RWPE2 (cell line): ENCODE measurements at regions not wholly inside any gene's neighbourhood (a gene's known extent, or its start where the extent isn't known, plus 50 kb on each side); places are given as distances from the start of the nearest gene placed in this dataset.

ENCODE experiments used
- ATAC-seq: fragments of 200-7000 bp; cut with Tn5 transposase; 3 replicates; pipeline ENCODE4 v1.9.1; 2021; ENCODE audit warnings: low read depth
- DNase-seq: peaks from one replicate; pipeline ENCODE4 v3.0.0-alpha.2; 2020; ENCODE audit warnings: low spot score
- H3K27ac ChIP-seq: fragments of 450-650 bp; 2 replicates; pipeline ENCODE4 v1.5.1; 2017; ENCODE audit warnings: mild to moderate bottlenecking; ENCODE audit not compliant: poor library complexity, severe bottlenecking
- H3K27me3 ChIP-seq: fragments of 250-450 bp; sonication (Bioruptor Pico); 2 replicates; pipeline ENCODE4 v1.5.1; 2021; ENCODE audit warnings: mild to moderate bottlenecking, moderate library complexity; ENCODE audit not compliant: insufficient read depth, poor library complexity, severe bottlenecking
- H3K36me3 ChIP-seq: fragments of 250-450 bp; sonication (Bioruptor Pico); 2 replicates; pipeline ENCODE4 v1.5.1; 2020; ENCODE audit warnings: low read depth, mild to moderate bottlenecking, moderate library complexity
- H3K4me1 ChIP-seq: fragments of 250-450 bp; sonication (Bioruptor Pico); 2 replicates; pipeline ENCODE4 v1.5.1; 2021; ENCODE audit warnings: mild to moderate bottlenecking, moderate library complexity; ENCODE audit not compliant: insufficient read depth, poor library complexity, severe bottlenecking
- H3K4me3 ChIP-seq: fragments of 250-450 bp; sonication (Bioruptor Pico); 2 replicates; pipeline ENCODE4 v1.5.1; 2021; ENCODE audit warnings: mild to moderate bottlenecking, moderate library complexity; ENCODE audit not compliant: severe bottlenecking
- H3K9me3 ChIP-seq: fragments of 250-450 bp; sonication (Bioruptor Pico); 2 replicates; pipeline ENCODE4 v1.5.1; 2021; ENCODE audit warnings: mild to moderate bottlenecking, moderate library complexity; ENCODE audit not compliant: severe bottlenecking
- CTCF ChIP-seq: fragments of 450-650 bp; IDR thresholded peaks from one replicate; pipeline ENCODE4 v1.5.1; 2017; ENCODE audit warnings: mild to moderate bottlenecking, moderate library complexity; ENCODE audit not compliant: poor library complexity, severe bottlenecking

- Histone ChIP-seq H3K4me3 (no peak overlapping the region), H3K27ac (no peak overlapping the region), H3K36me3 (no peaks in the 10 kb centered on the region), H3K4me1 (no peaks in the 10 kb centered on the region), H3K9me3 (no peaks in the 10 kb centered on the region), H3K27me3 (peaks cover 3% of the 10 kb centered on the region)
- no peak for TF ChIP-seq CTCF
- ATAC-seq (no peak), DNase-seq (no peak)
Measured at GRCh38 chr3:95197661-95198060, 1134.8 kb downstream of the NSUN3 start.

DNA sequence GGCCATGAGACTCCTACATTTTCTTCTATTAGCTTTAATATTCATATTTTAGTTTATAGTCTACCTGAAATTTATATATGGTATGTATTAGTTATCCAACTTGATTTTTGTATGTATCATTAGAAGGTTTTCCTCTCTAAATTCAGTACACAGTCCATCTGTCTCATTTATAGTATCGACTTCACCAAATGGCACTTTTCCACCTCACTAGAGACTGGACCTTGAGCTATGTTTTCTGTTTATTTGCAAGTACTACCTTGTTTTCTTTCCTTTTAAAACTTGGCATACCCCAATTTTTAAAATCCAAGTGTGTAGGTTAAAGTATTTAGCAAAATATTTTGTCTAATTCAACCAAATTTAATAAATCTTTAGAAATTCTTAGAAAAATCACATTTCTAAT is 1137.5 kb downstream of the NSUN3 start:
- TF ChIP-seq CTCF: no peak
- no peaks in the 10 kb centered on the region for H3K4me1 ChIP-seq
- no peak overlapping the region for H3K27ac ChIP-seq
- DNase-seq (no peak), ATAC-seq (no peak)
- H3K36me3 ChIP-seq: no peaks in the 10 kb centered on the region
- H3K9me3 ChIP-seq: no peaks in the 10 kb centered on the region
- H3K27me3 ChIP-seq: no peaks in the 10 kb centered on the region
- no peak overlapping the region for H3K4me3 ChIP-seq

GRCh38 chr3:95210878-95211277 is 1148.0 kb downstream of the NSUN3 start:
- Histone ChIP-seq H3K27ac (no peak overlapping the region), H3K27me3 (no peaks in the 10 kb centered on the region), H3K9me3 (no peaks in the 10 kb centered on the region), H3K4me3 (no peak overlapping the region), H3K36me3 (no peaks in the 10 kb centered on the region), H3K4me1 (no peaks in the 10 kb centered on the region)
- no peak for DNase-seq
- ATAC-seq: no peak
- TF ChIP-seq CTCF: no peak

GRCh38 chr3:95212117-95212516 is 1149.3 kb downstream of the NSUN3 start:
- Histone ChIP-seq H3K4me1 (no peaks in the 10 kb centered on the region), H3K36me3 (no peaks in the 10 kb centered on the region), H3K27ac (no peak overlapping the region), H3K9me3 (no peaks in the 10 kb centered on the region), H3K4me3 (no peak overlapping the region), H3K27me3 (no peaks in the 10 kb centered on the region)
- DNase-seq (no peak), ATAC-seq (no peak)
- TF ChIP-seq CTCF: no peak

DNA sequence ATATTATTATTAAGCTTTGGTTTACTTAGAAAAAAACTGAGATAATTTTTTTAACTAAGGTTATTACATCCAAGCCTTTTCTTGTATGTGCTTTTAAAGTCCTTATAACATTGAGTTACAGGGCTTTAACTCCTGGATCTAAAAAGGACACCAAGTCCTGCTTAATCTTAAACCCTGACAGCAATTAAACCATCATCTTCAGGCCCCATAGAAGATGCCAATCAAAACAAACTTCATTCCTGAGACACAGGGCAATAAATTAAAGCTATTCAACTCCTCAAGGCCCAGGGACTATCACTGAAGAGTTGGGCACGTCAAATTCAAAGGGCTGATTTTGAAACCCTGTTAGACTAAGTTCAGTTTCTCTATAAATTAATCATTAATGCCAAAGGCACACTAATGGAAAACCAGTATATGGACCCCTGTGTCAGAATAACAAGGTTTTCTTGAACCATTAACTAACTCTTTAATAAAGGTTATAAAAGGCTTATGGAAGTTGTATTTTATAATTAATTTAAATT is 1152.6 kb downstream of the NSUN3 start:
- no peak overlapping the region for H3K27ac ChIP-seq
- no peak for DNase-seq
- H3K9me3 ChIP-seq: no peaks in the 10 kb centered on the region
- H3K27me3 ChIP-seq: no peaks in the 10 kb centered on the region
- TF ChIP-seq CTCF: no peak
- no peaks in the 10 kb centered on the region for H3K36me3 ChIP-seq
- ATAC-seq: no peak
- no peak overlapping the region for H3K4me3 ChIP-seq
- no peaks in the 10 kb centered on the region for H3K4me1 ChIP-seq
